Tibial nerve (tissue), 3 donors: ENCODE measurements at regions not wholly inside any gene's neighbourhood (a gene's known extent, or its start where the extent isn't known, plus 50 kb on each side); places are given as distances from the start of the nearest gene placed in this dataset.

Experiments
- CTCF ChIP-seq, 5 experiments: fragments of 200-600 bp in 3 of 5; fragments of 450-650 bp in 2 of 5; sonication (generic) in 3 of 5; IDR thresholded peaks; one replicate each; pipeline ENCODE4 v1.5.1; 2016 to 2019; ENCODE audit warnings: antibody characterized with exemption in 5 of 5, mild to moderate bottlenecking in 3 of 5, moderate library complexity in 2 of 5
- POLR2A ChIP-seq, 2 donors: fragments of 450-650 bp; IDR thresholded peaks; one replicate each; pipeline ENCODE4 v1.6.1; 2017; ENCODE audit warnings: antibody characterized with exemption in 2 of 2, mild to moderate bottlenecking in 2 of 2, moderate library complexity in 2 of 2

- no peak for TF ChIP-seq CTCF (IDR thresholded peaks at IDR 0.05)
- TF ChIP-seq POLR2A (IDR thresholded peaks at IDR 0.05), result no peak
Observed at GRCh38 chr15:29323557-29323956, 53.9 kb upstream of the NSMCE3 start.
